OCI-LY7 (cell line): ENCODE measurements at regions not wholly inside any gene's neighbourhood (a gene's known extent, or its start where the extent isn't known, plus 50 kb on each side); places are given as distances from the start of the nearest gene placed in this dataset.

Experiments
- BruUV-seq: library from RNA; stranded (reverse); fragments of 400-500 nt; replicated peaks from 2 replicates; lab custom pipeline; 2021; lab: Mats Ljungman, UMichigan
- CTCF ChIA-PET: fragments of 300-600 bp; sonication (Branson Sonifier 250); formaldehyde crosslinking; loops from one replicate; lab custom pipeline; 2022; ENCODE audit warnings: antibody characterized with exemption; ENCODE audit not compliant: unreplicated experiment; lab: Charles Lee
- POLR2A ChIA-PET: fragments of 300-600 bp; sonication (Branson Sonifier 250); formaldehyde crosslinking; loops from one replicate; lab custom pipeline; 2022; ENCODE audit warnings: antibody characterized with exemption; lab: Charles Lee
- DNase-seq: peaks from one replicate; pipeline ENCODE4 v3.0.0-alpha.2; 2015; ENCODE audit warnings: low spot score
- H2AFZ ChIP-seq: fragments of 200-600 bp; sonication (generic), shearing (Covaris generic); 2 replicates; pipeline ENCODE4 v1.6.1; 2014; ENCODE audit warnings: mild to moderate bottlenecking, antibody characterized with exemption, low read length, moderate library complexity
- H3K27ac ChIP-seq: fragments of 200-600 bp; sonication (generic); 2 replicates; pipeline ENCODE4 v1.5.1; 2014; ENCODE audit warnings: mixed run types, low read depth, mild to moderate bottlenecking, moderate library complexity, low read length, inconsistent platforms; ENCODE audit not compliant: poor library complexity, severe bottlenecking
- H3K36me3 ChIP-seq: fragments of 200-600 bp; sonication (generic); 2 replicates; pipeline ENCODE4 v1.6.1; 2014; ENCODE audit warnings: mild to moderate bottlenecking, antibody characterized with exemption, low read length, moderate library complexity, mixed read lengths; ENCODE audit not compliant: insufficient read depth
- H3K4me1 ChIP-seq: fragments of 200-600 bp; sonication (generic); 2 replicates; pipeline ENCODE4 v1.5.1; 2014; ENCODE audit warnings: mild to moderate bottlenecking, low read length; ENCODE audit not compliant: insufficient read depth, poor library complexity, severe bottlenecking
- H3K4me2 ChIP-seq: fragments of 200-600 bp; sonication (generic); 2 replicates; pipeline ENCODE4 v1.6.1; 2014; ENCODE audit warnings: mild to moderate bottlenecking, low read length
- H3K4me3 ChIP-seq: fragments of 200-600 bp; sonication (generic); 2 replicates; pipeline ENCODE4 v1.5.1; 2014; ENCODE audit warnings: mild to moderate bottlenecking, low read depth, low read length; ENCODE audit not compliant: poor library complexity, severe bottlenecking
- H3K79me2 ChIP-seq: fragments of 200-600 bp; sonication (generic); 2 replicates; pipeline ENCODE4 v1.6.1; 2016; ENCODE audit warnings: low read depth, mild to moderate bottlenecking, low read length, moderate library complexity, mixed read lengths; ENCODE audit not compliant: insufficient read depth
- H3K9me2 ChIP-seq: fragments of 200-600 bp; sonication (generic); 2 replicates; pipeline ENCODE4 v1.6.1; 2016; ENCODE audit warnings: mild to moderate bottlenecking, low read length, mixed read lengths; ENCODE audit not compliant: insufficient read depth
- H3K9me3 ChIP-seq: fragments of 200-600 bp; sonication (generic); 2 replicates; pipeline ENCODE4 v1.6.1; 2014; ENCODE audit warnings: mild to moderate bottlenecking, mixed run types, low read length, mixed read lengths
- H4K20me1 ChIP-seq: fragments of 200-600 bp; sonication (generic); 2 replicates; pipeline ENCODE4 v1.6.1; 2014; ENCODE audit warnings: mild to moderate bottlenecking, antibody characterized with exemption, low read length, moderate library complexity, mixed read lengths; ENCODE audit not compliant: insufficient read depth
- EZH2phosphoT487 ChIP-seq: fragments of 200-600 bp; sonication (generic); IDR thresholded peaks from 2 replicates; pipeline ENCODE4 v1.6.1; 2018; ENCODE audit warnings: low read depth, borderline replicate concordance, mild to moderate bottlenecking, mixed run types, antibody characterized with exemption, low read length, moderate library complexity, mixed read lengths
- intact Hi-C: fragments of 100-400 bp; cut with micrococcal nuclease; formaldehyde crosslinking; loops from one replicate; pipeline ENCODE4 v1.10.0; 2022; ENCODE audit not compliant: unreplicated experiment
- TF ChIP-seq, protein P1 (sequence below): fragments of 200-600 bp; sonication (generic); conservative IDR thresholded peaks from 2 replicates; pipeline ENCODE4 v1.5.1; 2014; ENCODE audit warnings: mild to moderate bottlenecking, antibody characterized with exemption, low read length, moderate library complexity, mixed read lengths

- no peaks in the 10 kb centered on the region for H3K9me2 ChIP-seq
- no peaks in the 10 kb centered on the region for H4K20me1 ChIP-seq
- H3K9me3 ChIP-seq: no peaks in the 10 kb centered on the region
- no peaks in the 10 kb centered on the region for H3K4me1 ChIP-seq
- no peaks in the 10 kb centered on the region; the same call in 1 of the 2 replicates for H3K79me2 ChIP-seq
- TF ChIP-seq, protein P1, sequence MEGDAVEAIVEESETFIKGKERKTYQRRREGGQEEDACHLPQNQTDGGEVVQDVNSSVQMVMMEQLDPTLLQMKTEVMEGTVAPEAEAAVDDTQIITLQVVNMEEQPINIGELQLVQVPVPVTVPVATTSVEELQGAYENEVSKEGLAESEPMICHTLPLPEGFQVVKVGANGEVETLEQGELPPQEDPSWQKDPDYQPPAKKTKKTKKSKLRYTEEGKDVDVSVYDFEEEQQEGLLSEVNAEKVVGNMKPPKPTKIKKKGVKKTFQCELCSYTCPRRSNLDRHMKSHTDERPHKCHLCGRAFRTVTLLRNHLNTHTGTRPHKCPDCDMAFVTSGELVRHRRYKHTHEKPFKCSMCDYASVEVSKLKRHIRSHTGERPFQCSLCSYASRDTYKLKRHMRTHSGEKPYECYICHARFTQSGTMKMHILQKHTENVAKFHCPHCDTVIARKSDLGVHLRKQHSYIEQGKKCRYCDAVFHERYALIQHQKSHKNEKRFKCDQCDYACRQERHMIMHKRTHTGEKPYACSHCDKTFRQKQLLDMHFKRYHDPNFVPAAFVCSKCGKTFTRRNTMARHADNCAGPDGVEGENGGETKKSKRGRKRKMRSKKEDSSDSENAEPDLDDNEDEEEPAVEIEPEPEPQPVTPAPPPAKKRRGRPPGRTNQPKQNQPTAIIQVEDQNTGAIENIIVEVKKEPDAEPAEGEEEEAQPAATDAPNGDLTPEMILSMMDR: no peak
- TF ChIP-seq EZH2phosphoT487: no peak
- H3K36me3 ChIP-seq: no peaks in the 10 kb centered on the region
- no peak overlapping the region for H3K27ac ChIP-seq
- no peak overlapping the region for H3K4me2 ChIP-seq
- intact Hi-C loops: no loop called here
- H3K4me3 ChIP-seq: no peak overlapping the region
- no peak for DNase-seq
- POLR2A ChIA-PET: interaction anchor here (1.3 kb wide), 1 partner anchor 8 kb away, joined by 3 read pairs; no protein-coding TSS in a partner anchor
- BruUV-seq: no TSS peak
- H2AFZ ChIP-seq: no peak overlapping the region
- CTCF ChIA-PET: no interaction called here
These were observed 219.0 kb downstream of the ADRA2A start for GRCh38 chr10:111295788-111296187.

- H2AFZ ChIP-seq: no peak overlapping the region
- no peak overlapping the region for H3K4me3 ChIP-seq
- no peaks in the 10 kb centered on the region for H3K9me3 ChIP-seq
- BruUV-seq: no TSS peak
- ChIA-PET CTCF (no interaction called here), POLR2A (no interaction called here)
- TF ChIP-seq EZH2phosphoT487: no peak
- TF ChIP-seq, protein P1: no peak
- no peaks in the 10 kb centered on the region for H3K4me1 ChIP-seq
- H3K4me2 ChIP-seq: no peak overlapping the region
- DNase-seq: no peak
- H3K79me2 ChIP-seq: no peaks in the 10 kb centered on the region; the same call in 1 of the 2 replicates
- no peaks in the 10 kb centered on the region for H3K9me2 ChIP-seq
- H3K27ac ChIP-seq: no peak overlapping the region
- no peaks in the 10 kb centered on the region for H3K36me3 ChIP-seq
- H4K20me1 ChIP-seq: no peaks in the 10 kb centered on the region
- intact Hi-C loops: no loop called here
These were observed 220.6 kb downstream of the ADRA2A start for GRCh38 chr10:111297351-111297848.

DNA sequence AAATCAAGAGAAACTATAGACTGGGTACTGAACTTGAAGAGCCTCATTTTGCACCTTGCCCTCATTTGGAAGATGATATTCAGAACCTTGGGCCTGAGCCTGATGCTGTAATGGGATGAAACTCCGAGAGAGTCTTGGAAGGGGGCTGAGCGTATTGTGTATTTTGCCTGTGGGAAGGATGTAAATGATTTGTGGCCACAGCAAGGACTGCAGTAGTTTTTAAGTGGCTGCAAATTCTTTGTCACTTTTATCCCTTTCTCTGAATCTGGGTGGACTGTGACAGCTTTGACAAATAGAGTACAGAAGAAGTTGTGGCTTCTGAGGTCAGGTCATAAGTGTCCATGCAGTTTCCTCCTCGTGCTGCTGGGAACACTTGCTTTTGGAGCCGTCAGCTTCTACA, 221.2 kb downstream of the ADRA2A start:
- H3K9me2 ChIP-seq: no peaks in the 10 kb centered on the region
- no peak for DNase-seq
- no peak overlapping the region for H3K4me2 ChIP-seq
- no peaks in the 10 kb centered on the region; the same call in 1 of the 2 replicates for H3K79me2 ChIP-seq
- ChIA-PET CTCF (no interaction called here), POLR2A (no interaction called here)
- no peak overlapping the region for H2AFZ ChIP-seq
- TF ChIP-seq, protein P1: no peak
- no peak for TF ChIP-seq EZH2phosphoT487
- no peak overlapping the region for H3K4me3 ChIP-seq
- H3K27ac ChIP-seq: no peak overlapping the region
- H3K9me3 ChIP-seq: no peaks in the 10 kb centered on the region
- no peaks in the 10 kb centered on the region for H4K20me1 ChIP-seq
- intact Hi-C loops: no loop called here
- no peaks in the 10 kb centered on the region for H3K36me3 ChIP-seq
- no TSS peak for BruUV-seq
- no peaks in the 10 kb centered on the region for H3K4me1 ChIP-seq
